CD4-positive, CD25-positive, alpha-beta regulatory T cell (primary cell): ENCODE measurements at regions not wholly inside any gene's neighbourhood (a gene's known extent, or its start where the extent isn't known, plus 50 kb on each side); places are given as distances from the start of the nearest gene placed in this dataset.
"Not testable (repeated sequence)": the region's sequence is repeated elsewhere in the genome, so short reads cannot be mapped to it uniquely, and the experiment has no call there.

Experiments
- ATAC-seq, 2 donors: fragments of 150-1000 bp; cut with Tn5 transposase; one replicate each; pipeline ENCODE4 v1.10.0; 2021; ENCODE audit warnings: low read depth in 2 of 2, moderate number of reproducible peaks in 2 of 2, moderate library complexity in 1 of 2
- DNase-seq, 3 donors: peaks; one replicate each; pipeline versions ENCODE4 v3.0.0 to v3.0.0-alpha.2; 2012 to 2022; ENCODE audit warnings: mixed read lengths in 1 of 3
- H3K27ac ChIP-seq: one replicate; pipeline ENCODE4 v1.7.0; 2013; ENCODE audit warnings: mild to moderate bottlenecking, low read length; ENCODE audit not compliant: insufficient read depth, poor library complexity, severe bottlenecking
- H3K27me3 ChIP-seq: one replicate; pipeline ENCODE4 v1.7.0; 2013; ENCODE audit warnings: low read length; ENCODE audit not compliant: control insufficient read depth, insufficient read depth
- H3K36me3 ChIP-seq: one replicate; pipeline ENCODE4 v1.7.0; 2013; ENCODE audit warnings: mild to moderate bottlenecking, low read length, moderate library complexity; ENCODE audit not compliant: control insufficient read depth, insufficient read depth
- H3K4me1 ChIP-seq: 2 replicates; pipeline ENCODE4 v1.7.0; 2013; ENCODE audit warnings: mild to moderate bottlenecking, low read length; ENCODE audit not compliant: insufficient read depth, control insufficient read depth, poor library complexity, severe bottlenecking
- H3K4me3 ChIP-seq: one replicate; pipeline ENCODE4 v1.7.0; 2013; ENCODE audit warnings: low read depth, mild to moderate bottlenecking, low read length, moderate library complexity
- H3K9me3 ChIP-seq, 2 experiments: 1 replicate in 1 of 2; 2 replicates in 1 of 2; pipeline ENCODE4 v1.7.0; 2013; ENCODE audit warnings: low read length in 2 of 2, mild to moderate bottlenecking in 1 of 2, moderate library complexity in 1 of 2; ENCODE audit not compliant: control insufficient read depth in 2 of 2
- H3K27ac Mint-ChIP-seq, 3 donors: one replicate each; pipeline ENCODE4 v1.8.0; 2020 to 2022; ENCODE audit warnings: mild to moderate bottlenecking in 3 of 3, mixed read lengths in 3 of 3, moderate library complexity in 2 of 3
- H3K27me3 Mint-ChIP-seq: one replicate; pipeline ENCODE4 v1.8.0; 2022; ENCODE audit warnings: mild to moderate bottlenecking, mixed read lengths
- H3K36me3 Mint-ChIP-seq: one replicate; pipeline ENCODE4 v1.8.0; 2020; ENCODE audit warnings: mixed read lengths
- H3K4me1 Mint-ChIP-seq, 4 donors: one replicate each; pipeline ENCODE4 v1.8.0; 2020 to 2022; ENCODE audit warnings: mixed read lengths in 4 of 4, mild to moderate bottlenecking in 1 of 4
- H3K4me3 Mint-ChIP-seq, 4 donors: one replicate each; pipeline ENCODE4 v1.8.0; 2020 to 2022; ENCODE audit warnings: mild to moderate bottlenecking in 4 of 4, mixed read lengths in 4 of 4, moderate library complexity in 3 of 4
- H3K9me3 Mint-ChIP-seq, 7 donors: one replicate each; pipeline ENCODE4 v1.8.0; 2020 to 2022; ENCODE audit warnings: mixed read lengths in 7 of 7, mild to moderate bottlenecking in 3 of 7, moderate library complexity in 2 of 7

GRCh38 chr4:11976726-11977263 is 548.1 kb upstream of the HS3ST1 start:
- no peaks in the 10 kb centered on the region for H3K36me3 Mint-ChIP-seq
- ATAC-seq, result no peak
- H3K4me3 Mint-ChIP-seq, result no peak overlapping the region

GRCh38 chr4:11973270-11973669 is 544.6 kb upstream of the HS3ST1 start:
- no peak overlapping the region for H3K27ac Mint-ChIP-seq
- no peaks in the 10 kb centered on the region for H3K36me3 Mint-ChIP-seq
- no peaks in the 10 kb centered on the region for H3K9me3 ChIP-seq
- no peak overlapping the region for H3K27ac ChIP-seq
- no peaks in the 10 kb centered on the region for H3K4me1 Mint-ChIP-seq
- H3K36me3 ChIP-seq, result no peaks in the 10 kb centered on the region
- H3K27me3 ChIP-seq, result no peaks in the 10 kb centered on the region
- DNase-seq, result no peak
- H3K9me3 Mint-ChIP-seq, result peaks cover 0 to 5% (median 0%) of the 10 kb centered on the region in 7 donors
- no peaks in the 10 kb centered on the region for H3K4me1 ChIP-seq
- H3K4me3 Mint-ChIP-seq, result no peak overlapping the region
- H3K27me3 Mint-ChIP-seq, result no peaks in the 10 kb centered on the region
- ATAC-seq, result no peak
- no peak overlapping the region for H3K4me3 ChIP-seq

More at GRCh38 chr4:11976726-11977263, 548.1 kb upstream of the HS3ST1 start:
- H3K9me3 ChIP-seq, result no peaks in the 10 kb centered on the region
- Mint-ChIP-seq H3K4me1 (no peaks in the 10 kb centered on the region), H3K9me3 (peaks cover 0 to 2% (median 0%) of the 10 kb centered on the region in 7 donors), H3K27ac (no peak overlapping the region), H3K27me3 (no peaks in the 10 kb centered on the region)
- no peak for DNase-seq
- H3K36me3 ChIP-seq, result no peaks in the 10 kb centered on the region
- H3K4me3 ChIP-seq, result no peak overlapping the region
- no peaks in the 10 kb centered on the region for H3K4me1 ChIP-seq
- H3K27ac ChIP-seq, result no peak overlapping the region
- no peaks in the 10 kb centered on the region for H3K27me3 ChIP-seq

GRCh38 chr4:11970754-11971153 is 542.1 kb upstream of the HS3ST1 start:
- Mint-ChIP-seq H3K27me3 (no peaks in the 10 kb centered on the region), H3K27ac (no peak overlapping the region), H3K4me1 (no peaks in the 10 kb centered on the region), H3K9me3 (peaks cover 0 to 5% (median 0%) of the 10 kb centered on the region in 7 donors), H3K36me3 (no peaks in the 10 kb centered on the region), H3K4me3 (no peak overlapping the region)
- Histone ChIP-seq H3K27me3 (no peaks in the 10 kb centered on the region), H3K36me3 (no peaks in the 10 kb centered on the region), H3K4me3 (no peak overlapping the region), H3K9me3 (no peaks in the 10 kb centered on the region), H3K27ac (no peak overlapping the region), H3K4me1 (no peaks in the 10 kb centered on the region)
- ATAC-seq (no peak), DNase-seq (no peak)

- Mint-ChIP-seq H3K4me1 (no peaks in the 10 kb centered on the region), H3K9me3 (peaks cover 0 to 10% (median 0%) of the 10 kb centered on the region in 7 donors)
These were observed 538.1 kb upstream of the HS3ST1 start for GRCh38 chr4:11966782-11967181.

GRCh38 chr4:11954093-11954492 is 525.4 kb upstream of the HS3ST1 start:
- H3K36me3 Mint-ChIP-seq, result no peaks in the 10 kb centered on the region
- no peak for ATAC-seq

More at GRCh38 chr4:11966782-11967181, 538.1 kb upstream of the HS3ST1 start:
- Mint-ChIP-seq H3K36me3 (no peaks in the 10 kb centered on the region), H3K4me3 (peak overlapping the region in 1 of 4 donors; percentile 23), H3K27ac (no peak overlapping the region), H3K27me3 (no peaks in the 10 kb centered on the region)
- H3K36me3 ChIP-seq, result no peaks in the 10 kb centered on the region
- DNase-seq (no peak), ATAC-seq (no peak)
- H3K4me3 ChIP-seq, result no peak overlapping the region
- H3K4me1 ChIP-seq, result no peaks in the 10 kb centered on the region
- no peak overlapping the region for H3K27ac ChIP-seq
- H3K9me3 ChIP-seq, result no peaks in the 10 kb centered on the region
- no peaks in the 10 kb centered on the region for H3K27me3 ChIP-seq

GRCh38 chr4:11949355-11949754 is 520.7 kb upstream of the HS3ST1 start:
- H3K4me1 Mint-ChIP-seq, result no peaks in the 10 kb centered on the region
- no peak overlapping the region for H3K4me3 Mint-ChIP-seq
- no peaks in the 10 kb centered on the region for H3K36me3 Mint-ChIP-seq
- H3K27ac ChIP-seq, result no peak overlapping the region
- no peak for DNase-seq
- no peaks in the 10 kb centered on the region for H3K9me3 ChIP-seq
- H3K4me1 ChIP-seq, result no peaks in the 10 kb centered on the region
- H3K27me3 ChIP-seq, result no peaks in the 10 kb centered on the region
- H3K9me3 Mint-ChIP-seq, result peaks cover 0 to 3% (median 0%) of the 10 kb centered on the region in 7 donors
- no peaks in the 10 kb centered on the region for H3K36me3 ChIP-seq
- H3K27me3 Mint-ChIP-seq, result no peaks in the 10 kb centered on the region
- H3K27ac Mint-ChIP-seq, result no peak overlapping the region
- no peak overlapping the region for H3K4me3 ChIP-seq
- ATAC-seq, result no peak

More at GRCh38 chr4:11954093-11954492, 525.4 kb upstream of the HS3ST1 start:
- H3K4me3 Mint-ChIP-seq, result no peak overlapping the region
- no peaks in the 10 kb centered on the region for H3K27me3 ChIP-seq
- H3K27me3 Mint-ChIP-seq, result no peaks in the 10 kb centered on the region
- H3K27ac Mint-ChIP-seq, result no peak overlapping the region
- no peaks in the 10 kb centered on the region for H3K9me3 ChIP-seq
- no peaks in the 10 kb centered on the region for H3K4me1 ChIP-seq
- H3K4me1 Mint-ChIP-seq, result no peaks in the 10 kb centered on the region
- no peak overlapping the region for H3K4me3 ChIP-seq
- no peak overlapping the region for H3K27ac ChIP-seq
- peaks cover 0 to 2% (median 0%) of the 10 kb centered on the region in 7 donors for H3K9me3 Mint-ChIP-seq
- no peaks in the 10 kb centered on the region for H3K36me3 ChIP-seq
- DNase-seq, result no peak

- H3K27ac ChIP-seq, H3K4me1 ChIP-seq, H3K4me3 Mint-ChIP-seq, H3K27me3 Mint-ChIP-seq, H3K36me3 Mint-ChIP-seq, H3K4me1 Mint-ChIP-seq, H3K9me3 Mint-ChIP-seq, H3K27me3 ChIP-seq, H3K36me3 ChIP-seq, DNase-seq, H3K9me3 ChIP-seq, ATAC-seq, H3K4me3 ChIP-seq, H3K27ac Mint-ChIP-seq: not testable (repeated sequence)
These were observed 518.9 kb upstream of the HS3ST1 start for GRCh38 chr4:11947629-11948028.

- Mint-ChIP-seq H3K36me3 (no peaks in the 10 kb centered on the region), H3K27ac (no peak overlapping the region), H3K9me3 (peaks cover 0 to 8% (median 4%) of the 10 kb centered on the region in 7 donors), H3K4me3 (no peak overlapping the region), H3K27me3 (no peaks in the 10 kb centered on the region), H3K4me1 (no peaks in the 10 kb centered on the region)
- Histone ChIP-seq H3K36me3 (no peaks in the 10 kb centered on the region), H3K27ac (no peak overlapping the region), H3K27me3 (no peaks in the 10 kb centered on the region), H3K4me3 (no peak overlapping the region), H3K9me3 (no peaks in the 10 kb centered on the region), H3K4me1 (no peaks in the 10 kb centered on the region)
- no peak for ATAC-seq
- DNase-seq, result no peak
These were observed 509.2 kb upstream of the HS3ST1 start for GRCh38 chr4:11937941-11938340.
